Body of pancreas (tissue), 4 donors: ENCODE measurements at regions not wholly inside any gene's neighbourhood (a gene's known extent, or its start where the extent isn't known, plus 50 kb on each side); places are given as distances from the start of the nearest gene placed in this dataset.

Source experiments
- ATAC-seq: fragments of 150-250 bp; one replicate; pipeline ENCODE4 v1.9.1; 2016
- DNase-seq, 4 donors: peaks; one replicate each; pipeline ENCODE4 v3.0.0-alpha.2; 2019
- H3K27ac ChIP-seq, 4 donors: fragments of 200-600 bp; sonication (generic); 1 replicate in 3 of 4; 2 replicates in 1 of 4; pipeline versions ENCODE4 v1.5.1 to v1.6.1; 2016 to 2019; ENCODE audit warnings: mild to moderate bottlenecking in 1 of 4, mixed read lengths in 1 of 4, moderate library complexity in 1 of 4
- H3K27me3 ChIP-seq, 2 donors: fragments of 200-600 bp; sonication (generic); one replicate each; pipeline ENCODE4 v1.6.0; 2016; ENCODE audit warnings: mild to moderate bottlenecking in 1 of 2
- H3K36me3 ChIP-seq, 2 donors: fragments of 200-600 bp; sonication (generic); replicated peaks in 1 of 2; 2 replicates each; pipeline ENCODE4 v1.5.1; 2016; ENCODE audit warnings: low read depth in 2 of 2; ENCODE audit not compliant: insufficient read depth in 1 of 2
- H3K4me1 ChIP-seq: fragments of 200-600 bp; sonication (generic); one replicate; pipeline ENCODE4 v1.6.0; 2016
- H3K4me3 ChIP-seq, 2 donors: fragments of 200-600 bp; sonication (generic); 1 replicate in 1 of 2; 2 replicates in 1 of 2; pipeline ENCODE4 v1.5.1; 2016 to 2019
- H3K9me3 ChIP-seq, 3 donors: fragments of 200-600 bp; sonication (generic); 1 replicate in 2 of 3; 2 replicates in 1 of 3; pipeline ENCODE4 v1.5.1; 2016
- CTCF ChIP-seq, 7 experiments: fragments of 450-650 bp in 4 of 7; fragments of 200-600 bp in 3 of 7; sonication (generic) in 3 of 7; IDR thresholded peaks; one replicate each; pipeline ENCODE4 v1.5.1; 2016 to 2019; ENCODE audit warnings: antibody characterized with exemption in 7 of 7
- POLR2A ChIP-seq, 3 donors: fragments of 450-650 bp; IDR thresholded peaks; one replicate each; pipeline ENCODE4 v1.6.1; 2016; ENCODE audit warnings: antibody characterized with exemption in 3 of 3, mild to moderate bottlenecking in 2 of 3
- WGBS, 2 donors: methylation state at CpG; one replicate each; pipeline ENCODE4 v1.1.5; 2017; 5-methylcytosine and 5-hydroxymethylcytosine counted together
- intact Hi-C: fragments of 100-400 bp; cut with DNase I; formaldehyde crosslinking; loops from one replicate; pipeline ENCODE4 v1.15.1; 2023

- intact Hi-C loops = no loop called here
- ATAC-seq (no peak), DNase-seq (no peak)
- H3K4me3 ChIP-seq = no peak overlapping the region
- H3K9me3 ChIP-seq = no peaks in the 10 kb centered on the region
- no peak for TF ChIP-seq POLR2A (IDR thresholded peaks at IDR 0.05)
- no peak for TF ChIP-seq CTCF (IDR thresholded peaks at IDR 0.05)
- no peaks in the 10 kb centered on the region for H3K36me3 ChIP-seq
- peaks cover 5% of the 10 kb centered on the region for H3K4me1 ChIP-seq
- 78 to 92% methylated on average over 5 of the region's 5 CpGs for WGBS, 2 donors
- H3K27ac ChIP-seq = no peak overlapping the region
- H3K27me3 ChIP-seq = peaks cover 0 to 7% of the 10 kb centered on the region in 2 donors
These were observed 194.2 kb upstream of the TSHZ3 start for GRCh38 chr19:31543456-31543855.

- intact Hi-C loops = no loop called here
- no peak for DNase-seq
- Histone ChIP-seq H3K27ac (no peak overlapping the region), H3K9me3 (no peaks in the 10 kb centered on the region), H3K4me1 (peaks cover 5% of the 10 kb centered on the region), H3K4me3 (no peak overlapping the region), H3K36me3 (no peaks in the 10 kb centered on the region), H3K27me3 (no peaks in the 10 kb centered on the region)
- 20 to 36% methylated on average over 2 of the region's 2 CpGs for WGBS, 2 donors
- no peak for ATAC-seq
- TF ChIP-seq CTCF (IDR thresholded peaks at IDR 0.05) (no peak), POLR2A (IDR thresholded peaks at IDR 0.05) (no peak)
These were observed 196.5 kb upstream of the TSHZ3 start for GRCh38 chr19:31545777-31546176.

GRCh38 chr19:31546205-31546960 lies 197.1 kb upstream of the TSHZ3 start:
- 55 to 61% methylated on average over 9 of the region's 9 CpGs for WGBS, 2 donors
- H3K27me3 ChIP-seq = no peaks in the 10 kb centered on the region
- no peaks in the 10 kb centered on the region for H3K36me3 ChIP-seq
- ATAC-seq (no peak), DNase-seq (no peak)
- H3K27ac ChIP-seq = no peak overlapping the region
- intact Hi-C loops = no loop called here
- no peak for TF ChIP-seq CTCF (IDR thresholded peaks at IDR 0.05)
- TF ChIP-seq POLR2A (IDR thresholded peaks at IDR 0.05) = no peak
- H3K4me1 ChIP-seq = no peaks in the 10 kb centered on the region
- no peak overlapping the region for H3K4me3 ChIP-seq
- H3K9me3 ChIP-seq = no peaks in the 10 kb centered on the region

- WGBS, 2 donors = 58 to 63% methylated on average over 4 of the region's 4 CpGs
- H3K27me3 ChIP-seq = no peaks in the 10 kb centered on the region
- H3K9me3 ChIP-seq = no peaks in the 10 kb centered on the region
- no peaks in the 10 kb centered on the region for H3K36me3 ChIP-seq
- peak; percentile 11 to 17 (median 15) for DNase-seq
- no peak overlapping the region for H3K4me3 ChIP-seq
- TF ChIP-seq CTCF (IDR thresholded peaks at IDR 0.05) (peak in 6 of 7 experiments; percentile 23 to 42 (median 36)), POLR2A (IDR thresholded peaks at IDR 0.05) (no peak)
- H3K27ac ChIP-seq = no peak overlapping the region
- intact Hi-C loops = no loop called here
- ATAC-seq = no peak
- H3K4me1 ChIP-seq = no peaks in the 10 kb centered on the region
These were observed 199.7 kb upstream of the TSHZ3 start for GRCh38 chr19:31548941-31549340.
